Activated CD8-positive, alpha-beta memory T cell treated with anti-CD3 and anti-CD28 coated beads for 36 hours (primary cell): ENCODE measurements at regions not wholly inside any gene's neighbourhood (a gene's known extent, or its start where the extent isn't known, plus 50 kb on each side); places are given as distances from the start of the nearest gene placed in this dataset.

Source experiments
- CTCF ChIA-PET: fragments of 350-600 bp; sonication (Branson Sonifier 250); formaldehyde crosslinking; loops from one replicate; lab custom pipeline; 2021; ENCODE audit warnings: antibody characterized with exemption; lab: Charles Lee
- POLR2A ChIA-PET: fragments of 350-600 bp; sonication (Branson Sonifier 250); formaldehyde crosslinking; loops from one replicate; lab custom pipeline; 2021; ENCODE audit warnings: antibody characterized with exemption; lab: Charles Lee

GRCh38 chr6:10258341-10258740 lies 156.5 kb downstream of the TFAP2A start:
- POLR2A ChIA-PET: no interaction called here

GRCh38 chr6:10256113-10256690 lies 158.7 kb downstream of the TFAP2A start:
- ChIA-PET CTCF (no interaction called here), POLR2A (no interaction called here)

More at GRCh38 chr6:10258341-10258740, 156.5 kb downstream of the TFAP2A start:
- CTCF ChIA-PET: no interaction called here

GRCh38 chr6:10250655-10251220 lies 164.1 kb downstream of the TFAP2A start:
- POLR2A ChIA-PET: no interaction called here

GRCh38 chr6:10248378-10248843 lies 166.5 kb downstream of the TFAP2A start:
- CTCF ChIA-PET: no interaction called here
- POLR2A ChIA-PET: no interaction called here

More at GRCh38 chr6:10250655-10251220, 164.1 kb downstream of the TFAP2A start:
- CTCF ChIA-PET: no interaction called here

- CTCF ChIA-PET: no interaction called here
- POLR2A ChIA-PET: no interaction called here
These were observed 177.4 kb downstream of the TFAP2A start for GRCh38 chr6:10237298-10238038.

GRCh38 chr6:10235344-10235743 lies 179.5 kb downstream of the TFAP2A start:
- ChIA-PET CTCF (no interaction called here), POLR2A (no interaction called here)

GRCh38 chr6:10230531-10230930 lies 184.3 kb downstream of the TFAP2A start:
- CTCF ChIA-PET: no interaction called here
- POLR2A ChIA-PET: no interaction called here

GRCh38 chr6:10223841-10224240 lies 191.0 kb downstream of the TFAP2A start:
- ChIA-PET CTCF (no interaction called here), POLR2A (no interaction called here)

GRCh38 chr6:10221178-10221577 lies 193.7 kb downstream of the TFAP2A start:
- CTCF ChIA-PET: no interaction called here
- POLR2A ChIA-PET: no interaction called here

GRCh38 chr6:10219510-10219909 lies 195.4 kb downstream of the TFAP2A start:
- CTCF ChIA-PET: no interaction called here
- POLR2A ChIA-PET: no interaction called here

- POLR2A ChIA-PET: no interaction called here
- CTCF ChIA-PET: no interaction called here
These were observed 197.8 kb downstream of the TFAP2A start for GRCh38 chr6:10217111-10217510.

- CTCF ChIA-PET: no interaction called here
- POLR2A ChIA-PET: no interaction called here
These were observed 199.4 kb downstream of the TFAP2A start for GRCh38 chr6:10215326-10216110.

- ChIA-PET CTCF (no interaction called here), POLR2A (no interaction called here)
These were observed 204.8 kb downstream of the TFAP2A start for GRCh38 chr6:10210052-10210451.

GRCh38 chr6:10205892-10206291 lies 209.0 kb downstream of the TFAP2A start:
- POLR2A ChIA-PET: no interaction called here
- CTCF ChIA-PET: no interaction called here

GRCh38 chr6:10205120-10205519 lies 209.8 kb downstream of the TFAP2A start:
- CTCF ChIA-PET: no interaction called here
- POLR2A ChIA-PET: no interaction called here

GRCh38 chr6:10203651-10204050 lies 211.2 kb downstream of the TFAP2A start:
- ChIA-PET CTCF (no interaction called here), POLR2A (no interaction called here)

- ChIA-PET CTCF (no interaction called here), POLR2A (no interaction called here)
These were observed 212.3 kb downstream of the TFAP2A start for GRCh38 chr6:10202581-10202980.

- ChIA-PET POLR2A (no interaction called here), CTCF (no interaction called here)
These were observed 213.0 kb downstream of the TFAP2A start for GRCh38 chr6:10201606-10202510.

GRCh38 chr6:10196090-10196489 lies 218.8 kb downstream of the TFAP2A start:
- ChIA-PET CTCF (no interaction called here), POLR2A (no interaction called here)
